ENCODE measurements at regions not wholly inside any gene's neighbourhood (a gene's known extent, or its start where the extent isn't known, plus 50 kb on each side); places are given as distances from the start of the nearest gene placed in this dataset.

- DNase-seq: no peak
Measured at GRCh38 chr10:62453274-62453673, 79.1 kb downstream of the ZNF365 start.

- no peak for DNase-seq
Measured at GRCh38 chr10:62454687-62455397, 80.7 kb downstream of the ZNF365 start.

- DNase-seq: no peak
Measured at GRCh38 chr10:62456611-62457101, 82.5 kb downstream of the ZNF365 start.

GRCh38 chr10:62457196-62457595, 83.0 kb downstream of the ZNF365 start:
- DNase-seq: no peak

- no peak for DNase-seq
Measured at GRCh38 chr10:62457598-62457997, 83.4 kb downstream of the ZNF365 start.

- DNase-seq: no peak
Measured at GRCh38 chr10:62459072-62459471, 84.9 kb downstream of the ZNF365 start.

GRCh38 chr10:62459500-62459899, 85.3 kb downstream of the ZNF365 start:
- no peak for DNase-seq

- no peak for DNase-seq
Measured at GRCh38 chr10:62460393-62460792, 86.2 kb downstream of the ZNF365 start.

- no peak for DNase-seq
Measured at GRCh38 chr10:62461120-62461519, 87.0 kb downstream of the ZNF365 start.

- DNase-seq: no peak
Measured at GRCh38 chr10:62462461-62462860, 88.3 kb downstream of the ZNF365 start.

- no peak for DNase-seq
Measured at GRCh38 chr10:62463364-62463763, 89.2 kb downstream of the ZNF365 start.

- no peak for DNase-seq
Measured at GRCh38 chr10:62464308-62464707, 90.1 kb downstream of the ZNF365 start.

GRCh38 chr10:62466590-62466989, 92.4 kb downstream of the ZNF365 start:
- no peak for DNase-seq

- no peak for DNase-seq
Measured at GRCh38 chr10:62467527-62467926, 93.4 kb downstream of the ZNF365 start.

- DNase-seq: no peak
Measured at GRCh38 chr10:62471711-62472110, 97.5 kb downstream of the ZNF365 start.

- no peak for DNase-seq
Measured at GRCh38 chr10:62473241-62473640, 99.1 kb downstream of the ZNF365 start.

- no peak for DNase-seq
Measured at GRCh38 chr10:62475551-62475950, 101.4 kb downstream of the ZNF365 start.

- no peak for DNase-seq
Measured at GRCh38 chr10:62479523-62479922, 105.4 kb downstream of the ZNF365 start.

GRCh38 chr10:62480196-62480595, 106.0 kb downstream of the ZNF365 start:
- no peak for DNase-seq

GRCh38 chr10:62482581-62482980, 108.4 kb downstream of the ZNF365 start:
- no peak for DNase-seq

GRCh38 chr10:62491597-62491996, 117.4 kb downstream of the ZNF365 start:
- no peak for DNase-seq

GRCh38 chr10:62492012-62492869, 118.1 kb downstream of the ZNF365 start:
- DNase-seq: peak; percentile 7

- no peak for DNase-seq
Measured at GRCh38 chr10:62492870-62493180, 118.7 kb downstream of the ZNF365 start.

- no peak for DNase-seq
Measured at GRCh38 chr10:62496925-62497324, 122.8 kb downstream of the ZNF365 start.

All from hematopoietic multipotent progenitor cell treated with erythropoietin and hydrocortisone succinate and interleukin-3 and kit ligand, for 8 days (in vitro differentiated cells).